Smooth muscle cell (in vitro differentiated cells): ENCODE measurements at regions not wholly inside any gene's neighbourhood (a gene's known extent, or its start where the extent isn't known, plus 50 kb on each side); places are given as distances from the start of the nearest gene placed in this dataset.

Source experiments
- DNase-seq: peaks from one replicate; lab custom pipeline; 2025; ENCODE audit not compliant: unreplicated experiment; lab: John Stamatoyannopoulos, UW
- H2AFZ ChIP-seq: fragments of 200-600 bp; sonication (generic); 2 replicates; pipeline ENCODE4 v1.6.0; 2016; ENCODE audit warnings: antibody characterized with exemption, low read depth, mild to moderate bottlenecking
- H3F3A ChIP-seq: fragments of 200-600 bp; sonication (generic); 2 replicates; pipeline ENCODE4 v1.6.0; 2017; ENCODE audit warnings: antibody characterized with exemption, low read depth
- H3K27ac ChIP-seq: fragments of 200-600 bp; sonication (generic); 2 replicates; pipeline ENCODE4 v1.5.1; 2016; ENCODE audit warnings: low read depth, mild to moderate bottlenecking
- H3K27me3 ChIP-seq: fragments of 200-600 bp; sonication (generic); 2 replicates; pipeline ENCODE4 v1.6.1; 2016; ENCODE audit warnings: low read depth, mild to moderate bottlenecking
- H3K36me3 ChIP-seq: fragments of 200-600 bp; sonication (generic); 2 replicates; pipeline ENCODE4 v1.5.1; 2016; ENCODE audit warnings: low read depth
- H3K4me1 ChIP-seq: fragments of 200-600 bp; sonication (generic); 2 replicates; pipeline ENCODE4 v1.5.1; 2016; ENCODE audit warnings: low read depth
- H3K4me2 ChIP-seq: fragments of 200-600 bp; sonication (generic); 2 replicates; pipeline ENCODE4 v1.6.0; 2016; ENCODE audit warnings: mild to moderate bottlenecking
- H3K4me3 ChIP-seq: fragments of 200-600 bp; sonication (generic); 2 replicates; pipeline ENCODE4 v1.5.1; 2016; ENCODE audit warnings: mild to moderate bottlenecking
- H3K79me2 ChIP-seq: fragments of 200-600 bp; sonication (generic); 2 replicates; pipeline ENCODE4 v1.6.0; 2016; ENCODE audit warnings: low read depth, mild to moderate bottlenecking
- H3K9ac ChIP-seq: fragments of 200-600 bp; sonication (generic); 2 replicates; pipeline ENCODE4 v1.6.0; 2016; ENCODE audit warnings: low read depth
- H3K9me3 ChIP-seq: fragments of 200-600 bp; sonication (generic); replicated peaks from 2 replicates; pipeline ENCODE4 v1.5.1; 2016; ENCODE audit warnings: low read depth
- H4K20me1 ChIP-seq: fragments of 200-600 bp; sonication (generic); 2 replicates; pipeline ENCODE4 v1.6.0; 2016; ENCODE audit warnings: low read depth
- WGBS: methylation state at CpG from one replicate; pipeline ENCODE4 v1.1.7; 2016; ENCODE audit warnings: low lambda C conversion rate; 5-methylcytosine and 5-hydroxymethylcytosine counted together
- TF ChIP-seq, protein P1 (sequence below): fragments of 200-600 bp; sonication (generic); IDR thresholded peaks from 2 replicates; pipeline ENCODE4 v1.5.1; 2017; ENCODE audit warnings: borderline replicate concordance, mild to moderate bottlenecking, antibody characterized with exemption; ENCODE audit not compliant: insufficient read depth, poor library complexity, severe bottlenecking

DNA sequence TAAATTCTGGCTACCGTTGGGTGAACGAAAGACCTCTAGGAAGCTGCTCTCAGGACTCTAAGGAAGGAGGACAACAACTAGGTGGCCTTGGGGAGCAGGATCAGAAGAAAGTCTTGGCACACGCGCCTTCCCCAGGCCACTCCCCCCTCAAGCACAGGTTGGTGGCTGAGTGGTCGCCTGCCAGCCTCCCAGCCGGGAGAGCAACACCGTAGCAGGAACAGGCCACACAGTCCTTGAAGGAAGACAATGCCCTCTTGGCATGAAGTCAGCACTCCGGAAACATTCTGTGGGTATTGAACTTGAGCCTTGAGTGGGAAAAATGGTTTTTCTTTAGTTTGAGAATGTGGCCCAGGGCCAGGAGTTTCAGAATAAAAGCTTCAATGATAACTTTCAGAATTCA, 87.4 kb upstream of the AGAP1 start:
- Histone ChIP-seq H3K27me3 (peaks cover 2% of the 10 kb centered on the region), H2AFZ (no peak overlapping the region), H3K79me2 (no peaks in the 10 kb centered on the region), H3K4me2 (no peak overlapping the region), H3K27ac (no peak overlapping the region), H3K36me3 (no peaks in the 10 kb centered on the region), H3K4me1 (no peaks in the 10 kb centered on the region), H3K9me3 (no peaks in the 10 kb centered on the region), H3K4me3 (no peak overlapping the region), H3K9ac (no peak overlapping the region), H3F3A (no peaks in the 10 kb centered on the region), H4K20me1 (no peaks in the 10 kb centered on the region)
- TF ChIP-seq, protein P1, sequence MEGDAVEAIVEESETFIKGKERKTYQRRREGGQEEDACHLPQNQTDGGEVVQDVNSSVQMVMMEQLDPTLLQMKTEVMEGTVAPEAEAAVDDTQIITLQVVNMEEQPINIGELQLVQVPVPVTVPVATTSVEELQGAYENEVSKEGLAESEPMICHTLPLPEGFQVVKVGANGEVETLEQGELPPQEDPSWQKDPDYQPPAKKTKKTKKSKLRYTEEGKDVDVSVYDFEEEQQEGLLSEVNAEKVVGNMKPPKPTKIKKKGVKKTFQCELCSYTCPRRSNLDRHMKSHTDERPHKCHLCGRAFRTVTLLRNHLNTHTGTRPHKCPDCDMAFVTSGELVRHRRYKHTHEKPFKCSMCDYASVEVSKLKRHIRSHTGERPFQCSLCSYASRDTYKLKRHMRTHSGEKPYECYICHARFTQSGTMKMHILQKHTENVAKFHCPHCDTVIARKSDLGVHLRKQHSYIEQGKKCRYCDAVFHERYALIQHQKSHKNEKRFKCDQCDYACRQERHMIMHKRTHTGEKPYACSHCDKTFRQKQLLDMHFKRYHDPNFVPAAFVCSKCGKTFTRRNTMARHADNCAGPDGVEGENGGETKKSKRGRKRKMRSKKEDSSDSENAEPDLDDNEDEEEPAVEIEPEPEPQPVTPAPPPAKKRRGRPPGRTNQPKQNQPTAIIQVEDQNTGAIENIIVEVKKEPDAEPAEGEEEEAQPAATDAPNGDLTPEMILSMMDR: no peak
- no peak for DNase-seq
- 89% methylated on average over 8 of the region's 8 CpGs for WGBS

DNA sequence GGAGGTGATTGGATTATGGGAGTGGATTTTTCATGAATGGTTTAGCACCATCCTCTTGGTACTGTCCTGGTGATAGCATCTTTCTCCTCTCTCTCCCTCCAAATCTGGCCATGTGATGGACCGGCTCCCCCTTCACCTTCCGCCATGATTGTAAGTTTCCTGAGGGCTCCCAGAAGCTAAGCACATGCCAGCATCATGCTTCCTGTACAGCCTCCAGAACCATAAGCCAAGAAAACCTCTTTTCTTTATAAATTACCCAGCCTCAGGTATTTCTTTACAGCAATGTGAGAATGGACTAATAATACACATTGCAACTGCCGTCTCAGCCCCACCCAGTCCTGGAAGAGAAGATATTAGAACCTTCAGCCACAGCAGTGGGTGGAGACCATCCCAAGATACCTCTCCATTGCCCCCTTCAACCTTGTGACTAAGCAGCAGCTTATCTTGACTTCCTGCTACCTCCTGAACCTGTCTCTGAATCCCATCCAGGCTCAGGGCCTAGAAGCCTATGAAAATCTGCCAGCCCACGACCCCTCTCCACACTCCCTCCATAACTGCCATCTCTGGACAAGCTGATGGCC, 81.8 kb upstream of the AGAP1 start:
- H3K4me3 ChIP-seq: no peak overlapping the region
- H3K79me2 ChIP-seq: no peaks in the 10 kb centered on the region
- TF ChIP-seq, protein P1: no peak
- no peaks in the 10 kb centered on the region for H3K9me3 ChIP-seq
- no peaks in the 10 kb centered on the region for H3K4me1 ChIP-seq
- DNase-seq: no peak
- WGBS: 87% methylated on average over 4 of the region's 4 CpGs
- no peaks in the 10 kb centered on the region for H4K20me1 ChIP-seq
- H3K9ac ChIP-seq: no peak overlapping the region
- no peak overlapping the region for H3K4me2 ChIP-seq
- no peak overlapping the region for H3K27ac ChIP-seq
- H2AFZ ChIP-seq: no peak overlapping the region
- H3K27me3 ChIP-seq: no peaks in the 10 kb centered on the region
- H3F3A ChIP-seq: no peaks in the 10 kb centered on the region
- no peaks in the 10 kb centered on the region for H3K36me3 ChIP-seq

DNA sequence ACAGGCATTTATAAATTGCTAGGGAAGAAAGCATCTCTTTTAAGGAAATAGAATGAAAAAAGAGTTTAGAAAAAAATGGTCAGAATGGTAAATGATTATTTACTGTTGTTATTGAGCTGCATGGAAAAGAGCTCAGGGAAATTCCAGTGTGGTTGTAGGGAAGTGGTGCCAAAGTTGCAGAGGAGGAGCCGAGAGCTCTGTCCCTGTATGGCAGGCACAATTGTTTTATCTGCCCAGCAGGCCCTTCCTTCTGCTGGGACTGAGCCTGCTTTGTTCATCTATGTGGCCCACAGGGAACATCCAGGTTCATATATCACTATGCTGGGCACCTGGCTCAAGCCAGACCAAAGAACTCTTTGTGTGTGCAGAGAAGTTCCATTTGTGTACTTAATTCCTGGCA, 80.8 kb upstream of the AGAP1 start:
- no peak overlapping the region for H2AFZ ChIP-seq
- no peaks in the 10 kb centered on the region for H4K20me1 ChIP-seq
- no peaks in the 10 kb centered on the region for H3K9me3 ChIP-seq
- no peaks in the 10 kb centered on the region for H3K79me2 ChIP-seq
- H3K9ac ChIP-seq: no peak overlapping the region
- no peak for DNase-seq
- H3K27me3 ChIP-seq: no peaks in the 10 kb centered on the region
- H3K36me3 ChIP-seq: no peaks in the 10 kb centered on the region
- TF ChIP-seq, protein P1: no peak
- H3K4me1 ChIP-seq: no peaks in the 10 kb centered on the region
- no peak overlapping the region for H3K27ac ChIP-seq
- no peaks in the 10 kb centered on the region for H3F3A ChIP-seq
- WGBS: 93% methylated on average over 1 of the region's 1 CpG
- no peak overlapping the region for H3K4me2 ChIP-seq
- no peak overlapping the region for H3K4me3 ChIP-seq

DNA sequence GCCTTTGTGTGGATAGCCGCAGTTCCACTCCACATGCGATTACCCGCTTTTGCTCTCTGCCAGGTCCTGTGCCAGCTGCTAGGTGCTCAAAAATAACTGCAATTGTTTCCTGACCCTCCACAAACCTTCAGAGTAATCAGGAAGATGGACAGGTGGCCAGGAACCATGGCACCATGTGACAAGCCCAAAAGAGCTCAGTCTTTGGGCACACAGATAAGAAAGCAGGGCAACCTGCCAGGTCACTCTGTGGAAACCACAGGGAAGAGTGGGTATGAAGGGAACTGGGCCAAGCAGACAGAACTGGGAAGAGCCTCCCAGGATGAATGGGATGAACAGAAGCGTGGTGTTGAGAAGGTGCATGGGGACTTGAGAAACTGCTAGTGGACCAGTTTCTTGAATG, 79.4 kb upstream of the AGAP1 start:
- Histone ChIP-seq H3F3A (no peaks in the 10 kb centered on the region), H3K9me3 (no peaks in the 10 kb centered on the region), H3K4me1 (no peaks in the 10 kb centered on the region), H3K79me2 (no peaks in the 10 kb centered on the region), H3K27me3 (no peaks in the 10 kb centered on the region), H3K27ac (no peak overlapping the region), H3K4me2 (no peak overlapping the region), H3K4me3 (no peak overlapping the region), H2AFZ (no peak overlapping the region), H3K9ac (no peak overlapping the region), H3K36me3 (no peaks in the 10 kb centered on the region), H4K20me1 (no peaks in the 10 kb centered on the region)
- 96% methylated on average over 4 of the region's 4 CpGs for WGBS
- TF ChIP-seq, protein P1: no peak
- no peak for DNase-seq
